HG03520 (cell line): ENCODE measurements at regions not wholly inside any gene's neighbourhood (a gene's known extent, or its start where the extent isn't known, plus 50 kb on each side); places are given as distances from the start of the nearest gene placed in this dataset.

Source experiments
- ATAC-seq: cut with Tn5 transposase; IDR thresholded peaks from one replicate; pipeline ENCODE4 v1.9.1; 2021; ENCODE audit warnings: mild to moderate bottlenecking, moderate library complexity; ENCODE audit not compliant: unreplicated experiment

DNA sequence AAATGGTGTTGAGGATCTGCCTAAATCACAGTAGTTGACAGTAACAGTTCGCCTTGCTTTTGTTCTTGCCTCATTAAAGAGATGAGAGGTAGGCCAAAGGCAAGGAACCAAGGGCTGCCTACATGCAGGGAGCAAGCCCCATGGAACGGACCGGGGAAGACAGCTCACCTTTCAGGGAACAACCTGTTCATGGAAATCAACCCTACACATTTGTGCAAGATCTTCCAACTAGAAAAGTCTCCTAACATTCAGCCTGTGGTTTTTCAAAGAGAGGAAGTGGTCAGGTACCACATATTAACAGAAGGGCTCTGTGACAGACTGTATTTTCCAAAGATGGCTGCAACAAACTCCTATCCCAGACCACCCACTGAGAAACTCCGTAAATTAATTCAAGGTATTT lies 1031.8 kb upstream of the NR2F2 start:
- no peak for ATAC-seq

DNA sequence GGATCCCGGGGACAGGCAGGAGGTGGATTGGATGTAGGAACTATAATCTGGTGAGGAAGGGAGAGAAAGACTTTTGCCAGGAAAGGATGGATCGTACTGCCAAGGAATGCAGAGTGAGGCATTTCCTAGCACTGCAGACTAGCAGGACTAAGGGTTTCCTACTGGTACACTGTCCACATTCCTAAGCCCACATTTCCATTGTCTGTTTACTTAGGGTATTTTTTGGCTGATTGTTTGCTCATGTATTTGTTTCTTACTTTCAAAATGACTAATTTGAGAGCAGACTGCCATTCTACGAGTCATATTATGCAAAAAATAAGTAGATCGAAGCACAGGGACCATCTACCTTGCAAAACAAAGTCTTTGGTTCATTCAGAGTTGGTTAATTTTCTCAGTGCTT lies 1029.5 kb upstream of the NR2F2 start:
- ATAC-seq: no peak

DNA sequence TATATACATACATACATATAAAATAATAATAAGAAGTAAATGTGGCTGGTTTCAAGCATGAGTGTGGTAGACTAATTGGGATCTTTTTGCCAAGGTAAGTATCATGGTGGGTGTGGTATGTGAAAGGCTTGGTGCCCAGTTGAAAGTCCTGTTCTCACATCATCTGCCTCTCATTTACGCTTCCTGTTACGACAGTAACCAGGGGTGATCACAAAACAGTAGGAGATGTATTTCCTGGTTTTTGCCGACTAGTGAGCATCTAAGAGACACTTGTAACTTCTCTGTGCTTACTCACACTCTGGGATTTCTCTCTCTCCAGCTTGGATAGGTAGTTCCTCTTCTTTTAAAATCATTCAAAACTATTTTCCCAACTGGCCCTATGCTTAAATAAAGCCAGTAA lies 1028.3 kb upstream of the NR2F2 start:
- no peak for ATAC-seq

DNA sequence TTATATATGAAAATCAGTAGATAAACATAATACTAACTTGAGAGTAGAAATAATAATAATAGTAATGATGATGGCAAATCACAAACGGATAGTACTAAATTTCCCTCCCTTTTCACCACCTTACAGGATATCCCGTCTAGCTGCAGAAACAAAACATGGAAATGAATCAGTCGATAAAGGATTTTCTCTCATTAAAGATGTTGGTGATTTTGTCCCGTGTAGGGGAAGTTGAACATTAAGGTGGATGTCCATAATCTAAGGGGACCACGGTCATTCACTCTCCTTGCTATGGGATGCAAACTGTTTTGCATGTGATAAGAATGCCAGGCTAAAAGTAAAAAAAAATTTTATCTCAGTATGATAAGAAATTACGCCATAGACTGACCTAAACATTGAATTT lies 1027.7 kb upstream of the NR2F2 start:
- no peak for ATAC-seq

DNA sequence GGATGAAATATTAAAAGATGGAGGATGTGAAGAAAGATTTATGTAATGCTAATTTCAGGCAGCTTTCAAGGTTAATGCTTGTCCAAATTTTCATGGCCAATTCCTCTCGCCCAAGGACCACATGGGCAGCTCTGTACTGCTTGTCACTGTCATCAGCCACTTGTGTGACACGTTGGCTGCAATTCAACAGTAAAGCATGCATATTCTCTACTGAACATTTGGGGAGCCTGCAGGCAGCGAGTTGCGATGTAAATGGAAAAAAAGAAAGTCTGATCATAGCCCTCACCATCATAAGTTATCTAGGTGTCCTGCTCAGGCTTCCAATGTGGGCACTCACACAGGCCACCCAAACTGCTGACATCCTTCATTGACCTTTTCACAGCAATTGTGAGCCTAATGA lies 1026.8 kb upstream of the NR2F2 start:
- ATAC-seq: no peak

DNA sequence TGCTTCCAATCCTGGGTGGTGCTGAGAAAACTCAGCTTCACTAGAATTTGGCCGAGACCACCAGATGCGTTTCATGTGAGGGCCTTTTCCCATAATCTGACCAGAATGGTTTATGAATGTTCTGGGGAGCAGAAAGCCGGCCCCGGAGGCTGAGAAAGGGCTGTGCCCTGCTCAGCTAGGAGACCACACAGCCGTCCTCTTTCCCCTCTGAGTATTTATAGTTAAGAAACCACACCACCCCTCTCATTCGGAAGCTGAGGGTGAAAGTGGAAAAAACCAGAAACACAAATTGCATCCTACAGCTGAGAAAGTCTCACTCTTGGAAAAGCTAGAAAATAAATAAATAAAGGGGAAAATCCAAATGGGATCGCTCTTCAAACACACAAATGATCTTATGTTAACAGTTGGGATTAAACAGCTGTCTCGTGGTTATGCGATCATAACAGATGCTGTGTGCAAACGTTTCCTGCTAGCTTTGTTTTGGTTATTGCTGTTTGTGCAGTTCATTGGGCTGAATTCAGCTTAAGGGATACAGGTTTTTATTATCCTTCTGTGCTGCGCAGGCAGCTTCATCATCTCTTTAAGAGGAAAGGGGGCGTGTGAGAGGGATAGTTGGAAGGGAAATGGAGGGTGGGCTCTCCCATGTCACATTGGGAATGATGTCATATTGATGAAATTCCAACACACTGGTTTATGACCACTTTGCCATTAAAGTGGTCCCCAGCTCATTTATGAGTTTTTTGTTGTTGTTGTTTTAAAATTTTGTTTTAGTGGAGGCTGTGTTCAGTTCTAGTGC lies 1026.2 kb upstream of the NR2F2 start:
- no peak for ATAC-seq

DNA sequence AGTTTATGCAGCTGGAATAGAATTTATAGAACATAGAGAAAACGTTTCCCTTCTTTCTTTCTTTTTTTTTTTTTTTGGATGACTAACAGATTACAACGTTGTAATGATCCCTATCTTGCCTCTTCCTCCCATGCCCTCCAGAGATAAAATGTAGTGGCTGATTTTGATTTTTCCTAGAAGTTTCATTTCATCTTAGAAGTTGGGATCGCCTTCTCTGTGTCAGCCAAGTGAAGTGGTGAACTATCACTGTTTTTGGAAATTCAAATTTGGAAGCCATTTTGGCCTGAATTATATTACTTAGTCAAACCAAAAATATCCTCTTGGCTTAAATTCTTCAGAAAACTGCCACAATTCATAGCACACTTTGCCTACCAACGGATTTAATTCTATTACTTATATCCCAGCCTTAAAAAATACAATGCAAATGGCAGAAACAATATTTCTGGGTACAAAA lies 1025.5 kb upstream of the NR2F2 start:
- ATAC-seq: no peak

DNA sequence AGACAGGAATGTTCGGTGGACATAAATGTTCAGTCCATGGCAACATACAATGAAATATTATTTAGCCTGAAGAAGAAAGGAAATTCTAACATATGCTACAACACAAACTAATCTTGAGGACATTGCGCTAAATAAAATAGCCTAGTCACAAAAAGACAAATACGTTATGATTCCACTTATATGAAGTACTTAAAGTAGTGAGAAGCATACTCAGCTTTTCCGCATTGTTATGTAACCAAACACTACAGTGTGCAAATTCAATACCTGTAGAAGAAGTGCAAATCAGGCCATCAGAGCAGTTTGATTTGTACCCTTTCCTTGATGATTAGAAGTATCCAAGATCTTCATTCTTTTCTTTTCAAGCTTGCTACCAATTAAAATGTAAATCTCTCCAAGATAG lies 1023.4 kb upstream of the NR2F2 start:
- no peak for ATAC-seq

DNA sequence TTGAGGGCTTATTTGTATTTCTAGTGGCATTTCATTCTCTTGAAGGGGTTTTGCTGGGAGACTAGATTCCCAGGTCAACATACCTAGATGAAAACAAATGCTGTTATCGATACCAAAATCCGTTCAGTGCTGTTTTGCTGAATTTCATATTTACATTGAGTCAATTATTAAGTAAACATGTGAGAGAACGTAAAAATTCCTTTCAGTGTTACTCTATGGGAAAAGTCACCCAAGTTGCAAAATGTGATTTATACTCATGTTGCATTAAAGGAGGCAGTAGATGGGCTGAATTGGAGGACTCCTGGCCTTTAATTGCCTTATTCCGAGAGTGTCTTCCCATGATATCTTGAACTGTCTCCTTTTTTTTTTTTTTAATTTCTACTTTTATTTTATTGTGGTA lies 1011.3 kb upstream of the NR2F2 start:
- ATAC-seq: no peak

DNA sequence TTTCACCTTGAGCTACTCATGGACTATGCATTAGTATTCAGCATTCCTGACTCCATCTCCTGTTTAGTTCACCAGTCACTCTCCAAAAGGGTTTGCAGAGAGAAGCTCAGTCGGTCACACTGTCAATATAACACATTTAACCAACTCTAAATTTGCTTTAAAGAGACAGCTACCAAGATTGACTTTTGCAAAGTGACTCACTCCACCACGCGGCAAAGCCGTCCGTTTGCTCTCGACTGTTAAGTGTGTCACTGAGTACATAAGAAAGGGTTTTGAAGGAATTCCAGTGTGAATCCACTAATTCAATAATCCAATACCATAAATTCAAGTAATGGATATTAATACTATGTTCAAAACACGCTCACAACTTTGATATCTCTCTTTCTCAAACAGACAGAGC lies 1006.7 kb upstream of the NR2F2 start:
- ATAC-seq: no peak

DNA sequence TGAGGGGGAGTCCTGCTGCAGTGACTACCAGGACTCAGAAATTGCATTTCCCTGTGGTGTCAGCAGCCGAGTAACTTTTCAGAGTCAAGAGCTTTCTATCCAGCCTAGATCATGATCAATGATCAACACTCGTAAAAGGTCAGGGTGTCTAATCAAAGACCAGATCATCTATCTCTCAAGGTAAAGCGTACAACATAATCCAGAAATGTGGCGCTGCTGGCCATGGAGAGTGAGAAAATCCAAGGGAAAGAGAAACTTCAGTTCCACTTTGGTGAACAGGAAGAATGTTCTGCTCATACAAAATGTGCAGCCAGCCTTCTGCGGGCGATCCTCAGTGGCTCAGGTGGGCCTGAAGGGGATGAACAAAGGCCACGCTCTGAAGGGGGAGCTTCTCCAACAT lies 1005.8 kb upstream of the NR2F2 start:
- no peak for ATAC-seq

DNA sequence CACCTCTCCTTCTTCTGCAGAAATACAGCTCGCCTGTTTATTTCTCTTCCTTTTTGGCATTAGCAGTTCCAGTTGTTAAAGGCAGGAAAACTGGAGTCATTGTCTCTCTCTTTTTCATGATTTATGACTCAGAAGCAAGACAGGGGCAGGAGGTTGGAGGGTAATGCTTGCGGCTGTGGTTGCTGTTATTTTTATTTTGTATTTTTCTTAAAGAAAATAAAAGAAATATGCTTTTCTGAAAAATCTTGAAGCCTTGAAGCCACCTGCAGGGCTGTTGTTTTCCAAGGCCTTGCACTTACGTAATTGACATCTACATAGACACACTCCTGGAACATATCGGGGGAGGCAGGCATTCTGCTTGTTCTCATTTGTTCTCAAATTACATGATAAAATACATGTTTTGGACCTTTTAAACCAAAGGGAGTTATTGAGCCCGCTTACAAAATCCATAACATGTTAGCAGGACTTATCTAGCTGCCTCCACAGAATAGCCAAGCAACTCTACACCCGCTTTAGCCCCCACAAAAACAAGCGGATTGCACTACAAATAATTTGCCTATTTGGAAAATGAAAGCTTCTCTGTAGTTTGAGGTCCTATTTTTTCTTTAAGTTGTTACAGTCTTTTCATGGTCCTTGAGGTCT lies 1004.6 kb upstream of the NR2F2 start:
- ATAC-seq: no peak

DNA sequence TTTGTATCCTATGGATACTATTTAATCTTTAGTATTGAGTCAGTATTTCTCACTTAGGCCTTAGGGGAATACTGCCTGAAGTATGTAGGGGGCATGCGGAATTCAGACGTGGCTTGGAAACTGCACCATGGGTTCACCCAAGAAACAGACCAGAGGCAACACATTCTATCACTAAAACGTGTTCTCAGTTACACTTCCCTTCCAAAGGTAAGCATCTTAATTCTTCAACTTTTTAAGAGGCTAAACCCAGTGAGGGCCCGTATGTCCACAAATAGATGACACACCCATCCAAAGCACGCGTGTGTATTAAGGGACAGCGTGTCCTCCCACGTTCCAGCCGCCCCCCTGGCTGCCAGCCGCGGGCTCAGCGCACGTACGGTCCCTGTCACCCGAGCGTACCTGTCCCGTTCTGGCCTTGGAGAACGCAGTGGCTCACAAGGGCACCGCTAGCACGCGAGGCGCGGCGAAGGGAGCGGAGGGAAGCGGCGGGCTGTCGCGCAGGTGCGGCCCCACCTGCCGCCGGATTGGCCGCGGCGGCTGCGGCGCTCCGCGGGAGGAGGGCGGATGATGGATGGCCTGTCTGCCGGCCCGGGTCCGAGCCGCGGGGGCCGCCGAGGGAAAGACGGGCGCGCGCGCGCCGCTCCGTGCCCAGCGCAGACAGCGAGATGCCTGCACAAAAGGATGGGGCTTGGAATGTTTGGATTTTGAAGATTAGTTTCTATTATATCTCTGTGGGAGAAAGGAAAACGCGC lies 1003.9 kb upstream of the NR2F2 start:
- ATAC-seq: no peak

DNA sequence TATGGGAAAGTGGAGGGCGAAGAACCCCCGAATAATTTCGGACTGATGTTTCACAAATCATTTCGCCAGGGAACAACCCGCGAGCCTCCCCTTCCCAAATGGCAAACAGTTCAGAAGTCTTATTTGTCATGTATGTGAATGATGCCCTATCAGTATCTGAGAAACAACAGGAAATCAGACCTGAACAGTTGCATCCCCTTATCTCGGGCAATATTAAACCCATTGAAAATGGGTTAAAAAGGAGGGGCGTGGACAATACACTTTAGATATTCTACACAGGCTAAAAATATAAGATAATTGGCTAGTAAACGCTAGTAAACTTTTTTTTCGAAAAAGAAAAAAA lies 1003.3 kb upstream of the NR2F2 start:
- ATAC-seq: no peak

DNA sequence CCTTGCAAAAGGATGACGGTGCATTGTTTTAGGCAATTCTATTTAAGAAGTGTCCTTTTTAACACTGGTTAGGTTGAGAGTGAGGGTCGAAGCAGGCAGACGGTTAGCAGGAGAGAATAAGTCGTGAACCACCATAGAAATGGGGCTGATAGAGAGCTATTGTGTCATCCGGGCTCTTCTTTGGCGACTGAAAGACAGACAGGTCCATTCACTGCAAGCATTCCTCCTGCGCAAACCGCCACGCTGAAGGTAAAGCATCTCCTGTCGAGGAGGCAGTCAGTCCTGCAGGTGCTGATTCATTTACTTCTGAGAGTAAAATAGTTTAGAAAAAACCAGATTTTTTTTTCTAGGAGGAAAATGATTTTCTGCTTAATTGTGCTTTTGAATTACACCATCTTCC lies 1002.8 kb upstream of the NR2F2 start:
- no peak for ATAC-seq

DNA sequence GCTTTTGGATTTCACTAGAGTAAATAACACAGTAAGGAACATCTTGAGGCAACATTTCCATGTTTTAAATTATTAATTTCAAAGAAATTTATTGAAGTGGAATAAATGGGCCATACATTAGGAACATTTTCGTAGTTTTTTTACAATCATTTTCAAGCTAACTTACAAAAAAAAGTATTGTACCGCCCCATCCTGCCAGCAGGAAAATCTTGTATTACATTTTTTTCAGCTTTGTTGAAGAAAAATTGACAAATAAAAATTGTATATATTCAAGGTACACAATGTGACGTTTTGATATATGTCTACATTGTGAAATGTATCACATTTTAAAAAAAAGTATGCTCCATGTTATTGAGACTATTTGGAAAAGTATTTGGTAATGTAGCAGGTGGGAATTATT lies 1001.9 kb upstream of the NR2F2 start:
- no peak for ATAC-seq

DNA sequence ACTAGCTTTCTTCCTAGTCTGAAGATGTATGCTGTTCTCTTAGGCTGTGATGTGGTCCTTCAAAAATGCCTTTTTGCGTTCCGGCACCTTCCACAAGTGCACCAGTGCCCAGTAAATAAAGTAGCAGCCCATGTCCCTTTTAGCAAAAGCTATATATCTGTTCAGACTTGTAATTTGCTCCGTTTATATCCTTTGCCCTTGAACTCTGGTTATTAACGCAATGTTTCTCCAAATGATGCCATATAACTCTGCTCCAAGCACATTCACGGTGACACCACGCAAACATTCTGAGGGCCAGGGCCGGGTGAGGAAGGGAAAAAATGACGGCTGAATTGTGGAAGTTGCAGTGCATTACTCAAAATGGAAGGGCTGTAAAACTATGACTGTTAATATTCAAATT lies 1001.1 kb upstream of the NR2F2 start:
- no peak for ATAC-seq

DNA sequence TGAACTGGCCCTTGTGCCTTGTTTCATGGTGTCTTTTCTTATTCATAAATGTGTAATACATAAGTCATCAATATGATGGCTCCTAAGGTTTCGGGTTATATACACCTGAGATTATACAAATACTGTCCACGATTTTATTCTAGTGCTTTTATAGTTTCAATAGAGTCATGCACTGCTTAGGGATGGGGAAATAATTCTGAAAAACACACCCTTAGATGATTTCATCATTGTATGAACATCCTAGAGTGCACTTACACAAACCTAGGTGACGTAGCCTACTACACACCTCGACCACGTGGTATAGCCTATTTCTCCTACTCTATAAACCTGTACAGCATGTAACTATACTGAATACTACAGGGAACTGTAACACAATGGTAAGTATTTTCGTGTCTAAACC lies 988.8 kb upstream of the NR2F2 start:
- no peak for ATAC-seq

DNA sequence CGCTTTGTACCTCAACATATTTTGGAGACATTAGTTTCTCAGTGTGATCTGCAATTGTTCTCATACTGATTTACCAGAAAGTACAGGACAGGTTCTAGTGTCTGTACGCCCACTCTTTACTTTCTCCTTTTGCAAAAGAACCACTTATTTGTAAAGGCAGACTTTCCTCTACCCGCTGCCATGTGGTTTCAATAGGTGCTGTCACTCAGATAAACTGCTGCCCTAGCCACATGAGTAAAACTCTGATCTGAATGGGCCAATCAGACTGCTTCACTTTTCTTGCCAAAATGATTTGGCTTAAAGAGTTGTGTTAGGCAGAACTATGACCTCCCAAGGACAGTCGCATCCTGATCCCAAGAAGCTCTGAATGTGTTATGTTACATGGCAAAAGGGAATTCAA lies 984.6 kb upstream of the NR2F2 start:
- ATAC-seq: no peak

DNA sequence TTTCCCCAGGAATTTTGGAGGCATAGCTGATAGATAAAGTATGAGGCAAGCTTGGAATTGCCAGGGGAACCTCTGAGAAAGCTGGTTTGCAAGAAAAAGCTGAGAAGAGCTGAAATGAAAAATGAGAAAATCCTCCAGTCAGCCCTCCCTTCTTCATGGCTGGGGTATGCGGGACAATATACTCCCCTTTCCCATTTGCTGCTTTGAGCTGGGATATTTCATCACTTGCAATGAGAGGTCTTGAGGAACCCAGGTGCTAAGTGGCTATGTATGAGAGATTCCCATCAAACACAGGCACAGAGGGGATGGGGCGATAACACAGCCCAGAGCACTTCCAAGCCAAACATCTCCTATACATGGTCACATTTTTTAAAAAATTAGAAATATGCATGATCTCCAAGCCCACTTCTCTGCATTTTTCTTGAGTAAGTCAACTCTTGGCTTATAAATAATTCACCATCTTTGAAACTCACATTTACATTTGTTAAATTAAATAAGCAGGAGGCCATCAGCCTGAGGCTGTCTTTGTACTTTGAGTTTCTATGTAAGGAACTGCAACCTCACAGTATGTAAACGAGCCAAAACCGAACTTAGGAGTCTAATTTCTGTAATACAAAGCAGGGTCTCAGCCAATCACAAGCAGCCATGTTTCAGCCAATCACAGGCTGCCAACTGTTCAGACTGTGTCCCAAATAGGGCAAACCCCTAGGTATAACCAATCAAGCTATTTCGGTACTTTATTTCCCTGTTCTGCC lies 983.6 kb upstream of the NR2F2 start:
- no peak for ATAC-seq

DNA sequence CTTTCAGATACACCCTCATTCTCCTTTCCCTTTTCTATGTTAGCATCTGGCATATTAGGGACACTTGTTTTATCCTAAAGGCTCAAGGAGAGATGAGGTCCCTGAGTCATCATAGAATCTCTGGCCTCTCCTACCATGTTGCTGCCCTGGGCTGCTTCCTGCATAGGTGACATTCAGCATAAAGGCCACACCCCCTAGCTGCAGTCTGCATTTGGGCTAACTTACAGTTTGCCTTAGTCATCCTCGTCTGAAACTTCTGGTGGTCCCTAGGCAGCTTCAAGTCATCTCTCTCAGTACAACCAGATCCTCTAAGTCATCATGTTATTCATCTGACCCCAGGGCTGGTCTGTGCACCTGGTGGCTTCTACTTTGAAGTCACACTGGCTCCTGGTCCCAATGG lies 982.7 kb upstream of the NR2F2 start:
- no peak for ATAC-seq
